ENCODE measurements at regions not wholly inside any gene's neighbourhood (a gene's known extent, or its start where the extent isn't known, plus 50 kb on each side); places are given as distances from the start of the nearest gene placed in this dataset.
"Not testable (repeated sequence)": the region's sequence is repeated elsewhere in the genome, so short reads cannot be mapped to it uniquely, and the experiment has no call there.

DNA sequence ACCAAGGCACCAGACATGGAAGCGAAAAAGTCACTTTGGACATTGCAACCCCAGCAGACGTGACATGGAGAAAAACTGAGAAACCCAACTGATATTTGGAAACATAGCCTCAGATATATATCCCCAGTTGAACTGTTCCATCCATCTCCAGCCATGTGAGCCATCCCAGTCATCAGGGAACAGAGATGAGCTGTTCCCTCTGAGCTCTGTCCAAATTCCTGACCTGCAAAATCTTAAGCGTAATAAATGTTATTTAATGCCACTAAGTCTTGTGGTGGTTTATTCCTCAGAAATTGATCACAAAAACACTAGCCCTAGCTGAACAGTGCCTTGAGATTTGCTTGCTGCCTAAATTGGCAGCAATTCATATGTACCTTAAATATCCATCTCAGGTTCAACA, 182.8 kb downstream of the NRP2 start:
- Histone ChIP-seq H3K27me3 (no peaks in the 10 kb centered on the region), H3K4me1 (no peaks in the 10 kb centered on the region), H3K4me3 (no peak overlapping the region), H3K9me3 (no peaks in the 10 kb centered on the region), H3K36me3 (ENCODE audit: low read depth, missing control alignments) (no peaks in the 10 kb centered on the region), H3K27ac (no peak overlapping the region)
- intact Hi-C loops (cut with DNase I; ENCODE audit: low total_unique reads) = no loop called here
- no peak for DNase-seq
- WGBS, 2 donors = 94 to 95% methylated on average over 3 of the region's 3 CpGs
- TF ChIP-seq, protein P1, sequence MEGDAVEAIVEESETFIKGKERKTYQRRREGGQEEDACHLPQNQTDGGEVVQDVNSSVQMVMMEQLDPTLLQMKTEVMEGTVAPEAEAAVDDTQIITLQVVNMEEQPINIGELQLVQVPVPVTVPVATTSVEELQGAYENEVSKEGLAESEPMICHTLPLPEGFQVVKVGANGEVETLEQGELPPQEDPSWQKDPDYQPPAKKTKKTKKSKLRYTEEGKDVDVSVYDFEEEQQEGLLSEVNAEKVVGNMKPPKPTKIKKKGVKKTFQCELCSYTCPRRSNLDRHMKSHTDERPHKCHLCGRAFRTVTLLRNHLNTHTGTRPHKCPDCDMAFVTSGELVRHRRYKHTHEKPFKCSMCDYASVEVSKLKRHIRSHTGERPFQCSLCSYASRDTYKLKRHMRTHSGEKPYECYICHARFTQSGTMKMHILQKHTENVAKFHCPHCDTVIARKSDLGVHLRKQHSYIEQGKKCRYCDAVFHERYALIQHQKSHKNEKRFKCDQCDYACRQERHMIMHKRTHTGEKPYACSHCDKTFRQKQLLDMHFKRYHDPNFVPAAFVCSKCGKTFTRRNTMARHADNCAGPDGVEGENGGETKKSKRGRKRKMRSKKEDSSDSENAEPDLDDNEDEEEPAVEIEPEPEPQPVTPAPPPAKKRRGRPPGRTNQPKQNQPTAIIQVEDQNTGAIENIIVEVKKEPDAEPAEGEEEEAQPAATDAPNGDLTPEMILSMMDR (IDR thresholded peaks at IDR 0.05) = no peak
- no peak for TF ChIP-seq POLR2A (IDR thresholded peaks at IDR 0.05)

DNA sequence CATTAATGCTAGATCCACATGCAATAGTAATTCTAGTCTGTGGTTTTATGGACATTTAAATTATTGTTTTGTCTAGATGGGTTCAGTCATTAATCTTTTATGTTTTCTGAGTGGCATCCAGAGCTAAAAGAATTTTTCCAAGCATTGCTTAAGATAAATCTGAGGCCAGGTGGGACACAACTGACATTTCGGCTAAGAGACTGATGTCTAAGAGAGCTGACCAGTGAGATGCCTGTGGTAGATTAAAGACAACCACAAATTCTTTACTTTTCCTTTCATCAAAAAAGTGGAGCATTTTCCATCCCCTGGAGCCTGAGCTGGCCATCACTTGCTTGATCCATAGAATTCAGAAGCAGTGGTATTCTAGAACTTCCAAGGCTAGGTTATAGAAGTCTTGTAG, 182.2 kb downstream of the NRP2 start:
- Histone ChIP-seq H3K4me1 (no peaks in the 10 kb centered on the region), H3K4me3 (no peak overlapping the region), H3K27ac (no peak overlapping the region), H3K9me3 (no peaks in the 10 kb centered on the region), H3K27me3 (no peaks in the 10 kb centered on the region), H3K36me3 (ENCODE audit: low read depth, missing control alignments) (no peaks in the 10 kb centered on the region)
- intact Hi-C loops (cut with DNase I; ENCODE audit: low total_unique reads) = no loop called here
- TF ChIP-seq POLR2A (IDR thresholded peaks at IDR 0.05) = no peak
- WGBS, 2 donors = 91 to 100% methylated on average over 1 of the region's 1 CpG
- DNase-seq = no peak

DNA sequence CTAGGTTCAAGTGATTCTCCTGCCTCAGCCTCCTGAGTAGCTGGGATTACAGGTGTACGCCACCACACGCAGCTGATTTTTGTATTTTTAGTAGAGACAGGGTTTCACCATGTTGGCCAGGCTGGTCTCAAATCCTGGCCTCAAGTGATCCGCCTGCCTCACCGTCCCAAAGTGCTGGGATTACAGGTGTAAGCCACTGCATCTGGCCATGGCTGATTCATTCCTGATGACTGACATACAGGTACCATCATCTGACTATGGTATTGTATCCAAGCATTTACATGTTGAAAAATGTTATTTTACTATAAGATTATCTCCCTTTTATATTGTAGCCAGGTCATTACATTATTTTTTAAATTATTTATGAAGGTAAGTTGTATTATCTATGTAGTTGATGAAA, 180.5 kb downstream of the NRP2 start:
- H3K27ac ChIP-seq; DNase-seq; intact Hi-C loops (cut with DNase I; ENCODE audit: low total_unique reads); H3K4me1 ChIP-seq; H3K9me3 ChIP-seq; H3K4me3 ChIP-seq; H3K36me3 ChIP-seq (ENCODE audit: low read depth, missing control alignments); H3K27me3 ChIP-seq: not testable (repeated sequence)
- 93 to 95% methylated on average over 4 of the region's 4 CpGs for WGBS, 2 donors

DNA sequence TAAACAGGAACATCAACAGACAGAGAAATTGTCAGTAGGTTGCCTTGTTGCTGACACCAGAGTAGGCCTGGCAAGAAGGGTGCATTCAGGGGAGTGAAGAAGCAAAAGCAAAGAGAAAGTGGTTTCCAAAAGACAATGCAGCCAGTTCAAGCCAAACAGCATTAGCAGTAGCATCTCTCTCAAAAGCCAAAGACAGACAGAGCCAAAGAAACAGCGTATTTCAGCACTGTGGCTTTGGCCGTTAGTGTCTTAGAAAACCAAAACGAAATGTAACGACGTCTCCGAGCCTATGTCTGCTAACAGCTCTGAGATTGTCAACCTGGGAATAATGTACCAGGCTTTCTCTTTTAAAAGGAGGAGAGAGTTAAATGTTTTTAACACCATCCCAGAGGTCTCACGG, 178.6 kb downstream of the NRP2 start:
- intact Hi-C loops (cut with DNase I; ENCODE audit: low total_unique reads) = no loop called here
- H3K36me3 ChIP-seq (ENCODE audit: low read depth, missing control alignments) = no peaks in the 10 kb centered on the region
- WGBS, 2 donors = 54 to 74% methylated on average over 7 of the region's 7 CpGs
- H3K27ac ChIP-seq = no peak overlapping the region
- no peaks in the 10 kb centered on the region for H3K27me3 ChIP-seq
- DNase-seq = no peak
- H3K9me3 ChIP-seq = no peaks in the 10 kb centered on the region
- no peaks in the 10 kb centered on the region for H3K4me1 ChIP-seq
- no peak overlapping the region for H3K4me3 ChIP-seq
- TF ChIP-seq, protein P1 (IDR thresholded peaks at IDR 0.05) = no peak
- no peak for TF ChIP-seq POLR2A (IDR thresholded peaks at IDR 0.05)

DNA sequence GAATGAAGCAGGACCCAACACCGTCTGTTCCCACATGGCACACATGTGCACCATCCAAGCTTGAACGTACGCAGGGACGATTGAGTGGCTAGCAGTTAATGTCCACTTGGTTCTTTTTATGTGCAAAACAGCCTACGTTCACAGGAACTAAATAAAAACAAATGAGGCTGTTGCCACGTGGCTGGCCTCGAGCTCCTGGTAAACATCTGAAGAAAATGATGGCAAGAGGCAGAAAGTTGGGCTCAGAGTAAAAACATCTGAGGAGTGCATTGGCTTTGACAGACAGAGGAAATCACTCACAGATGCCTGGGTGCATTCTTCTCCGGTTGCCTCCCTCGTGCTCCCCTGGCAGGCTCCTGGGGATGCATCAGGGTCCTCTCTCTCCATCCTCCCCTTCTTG, 177.9 kb downstream of the NRP2 start:
- Histone ChIP-seq H3K27ac (no peak overlapping the region), H3K4me3 (no peak overlapping the region), H3K27me3 (no peaks in the 10 kb centered on the region), H3K9me3 (no peaks in the 10 kb centered on the region), H3K36me3 (ENCODE audit: low read depth, missing control alignments) (no peaks in the 10 kb centered on the region), H3K4me1 (no peaks in the 10 kb centered on the region)
- 78 to 81% methylated on average over 9 of the region's 9 CpGs for WGBS, 2 donors
- intact Hi-C loops (cut with DNase I; ENCODE audit: low total_unique reads) = no loop called here
- no peak for DNase-seq
- no peak for TF ChIP-seq POLR2A (IDR thresholded peaks at IDR 0.05)
- TF ChIP-seq, protein P1 (IDR thresholded peaks at IDR 0.05) = no peak

DNA sequence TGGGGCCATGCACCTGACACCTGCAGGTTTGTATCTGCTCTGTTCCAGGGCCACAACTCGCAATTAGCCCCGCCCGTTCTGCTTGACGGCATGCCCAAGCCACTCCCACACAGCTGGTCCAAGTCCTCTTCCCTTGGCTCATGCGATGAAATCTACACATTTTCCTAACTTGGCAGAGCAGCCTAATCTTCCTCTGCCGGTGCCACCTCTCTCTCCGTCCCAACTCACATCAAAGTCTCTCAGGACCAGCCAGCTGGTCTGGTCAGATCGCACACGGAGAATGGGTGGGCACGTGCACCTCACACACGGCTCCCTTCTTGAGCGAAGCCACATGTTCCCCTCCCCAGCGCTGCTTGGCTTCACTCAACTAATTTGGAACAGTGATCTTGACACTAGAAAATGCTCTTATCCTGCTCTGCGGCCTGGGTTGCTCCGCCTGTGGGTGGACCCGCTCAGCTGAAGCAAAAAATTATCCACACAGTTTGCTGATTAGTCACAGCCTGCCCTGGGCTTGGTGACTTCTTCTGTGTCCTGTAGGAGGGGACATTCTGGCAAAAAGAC, 176.7 kb downstream of the NRP2 start:
- TF ChIP-seq, protein P1 (IDR thresholded peaks at IDR 0.05) = no peak
- TF ChIP-seq POLR2A (IDR thresholded peaks at IDR 0.05) = no peak
- DNase-seq = no peak
- no peak overlapping the region for H3K4me3 ChIP-seq
- no peak overlapping the region for H3K27ac ChIP-seq
- no peaks in the 10 kb centered on the region for H3K4me1 ChIP-seq
- intact Hi-C loops (cut with DNase I; ENCODE audit: low total_unique reads) = no loop called here
- 69 to 77% methylated on average over 16 of the region's 16 CpGs for WGBS, 2 donors
- H3K27me3 ChIP-seq = no peaks in the 10 kb centered on the region
- H3K9me3 ChIP-seq = no peaks in the 10 kb centered on the region
- H3K36me3 ChIP-seq (ENCODE audit: low read depth, missing control alignments) = no peaks in the 10 kb centered on the region
